ENCODE measurements at regions not wholly inside any gene's neighbourhood (a gene's known extent, or its start where the extent isn't known, plus 50 kb on each side); places are given as distances from the start of the nearest gene placed in this dataset.

DNA sequence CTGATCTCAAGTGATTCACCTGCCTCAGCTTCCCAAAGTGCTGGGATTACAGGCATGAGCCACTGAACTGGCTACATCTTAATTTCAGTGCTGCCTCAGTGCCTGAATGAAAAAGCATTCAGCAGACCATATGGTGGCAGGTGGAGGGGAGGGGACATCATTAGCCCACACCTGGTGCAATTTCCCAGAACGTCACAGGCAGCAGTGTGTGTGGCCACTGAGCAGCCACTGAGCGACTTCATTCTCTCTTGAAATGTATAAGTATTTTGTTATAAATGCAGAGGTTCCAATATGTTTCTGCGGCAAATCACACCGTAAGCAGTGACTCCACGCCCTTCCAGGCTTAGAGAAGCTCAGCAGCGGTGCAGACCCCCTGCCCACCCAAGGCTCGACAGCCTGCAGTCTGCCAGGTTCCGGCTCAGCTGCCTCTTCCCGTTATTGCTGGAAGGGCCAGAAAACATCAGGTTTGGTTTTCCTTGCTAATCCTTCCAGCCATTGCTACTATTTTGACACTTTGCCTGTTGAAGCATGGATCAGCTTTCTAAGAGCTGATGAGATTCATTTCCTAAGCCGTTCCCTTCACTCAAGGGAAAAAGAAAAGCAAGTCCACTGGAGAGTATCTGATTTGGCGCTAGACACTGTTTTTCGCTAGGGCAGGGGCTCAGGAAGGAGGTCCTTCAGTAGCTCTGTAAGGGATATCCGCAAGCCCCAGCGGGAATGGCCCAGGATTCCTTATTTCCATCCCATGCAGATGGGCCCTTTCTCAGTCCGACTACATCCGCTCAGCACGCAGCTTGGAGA, 250.7 kb downstream of the VAPA start:
- TF ChIP-seq EZH2 (IDR thresholded peaks at IDR 0.05) (no peak), POLR2AphosphoS5 (IDR thresholded peaks at IDR 0.05; ENCODE audit: borderline replicate concordance, low read depth, low read length) (no peak)
